ENCODE measurements at regions not wholly inside any gene's neighbourhood (a gene's known extent, or its start where the extent isn't known, plus 50 kb on each side); places are given as distances from the start of the nearest gene placed in this dataset.
A peak's percentile ranks its signal among the peaks of the same experiment; 100 is the strongest.

DNA sequence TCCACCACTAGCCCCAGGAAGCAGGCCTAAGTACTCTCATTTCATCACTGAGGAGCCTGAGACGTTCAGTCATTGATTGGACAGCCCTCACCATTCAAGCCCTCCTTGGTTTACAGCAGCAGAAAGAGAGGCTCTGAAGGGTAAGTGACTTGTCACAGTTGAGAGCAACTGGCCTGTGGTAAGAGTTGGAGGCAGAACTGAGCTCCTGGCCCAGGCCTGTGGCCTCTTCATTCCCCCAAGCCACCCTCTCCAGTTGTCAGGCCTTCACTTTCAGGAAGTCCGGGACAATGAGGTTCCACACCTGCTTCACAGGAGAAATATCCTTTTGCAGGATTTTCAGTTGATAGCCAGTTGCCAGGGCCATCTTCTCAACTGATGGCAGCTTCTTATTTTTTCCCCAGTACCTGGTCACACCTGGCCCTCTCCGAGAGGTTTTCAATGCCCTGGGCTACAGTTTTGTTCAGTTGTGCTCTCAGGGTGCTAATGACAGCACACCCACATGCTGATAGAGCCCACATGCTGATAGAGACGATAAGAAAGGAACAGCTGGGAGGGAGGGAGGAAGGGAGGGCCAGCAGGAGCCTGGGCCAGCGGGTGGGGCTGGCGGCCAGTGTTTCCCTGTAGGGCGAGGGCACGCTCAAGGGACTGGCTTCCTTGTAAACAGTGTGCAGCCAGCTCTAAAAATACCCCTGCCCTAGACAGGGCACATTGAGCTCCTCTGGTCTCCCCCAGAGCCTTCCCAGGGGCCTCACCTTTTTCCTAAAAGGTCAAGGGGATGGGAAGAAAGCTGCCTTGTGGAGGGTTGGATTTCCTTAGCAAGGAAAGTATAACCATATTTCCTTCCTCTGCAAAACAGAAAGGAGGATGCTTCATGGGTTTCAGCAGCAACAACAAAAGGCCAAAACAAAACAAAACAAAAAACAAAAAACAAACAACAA, 112.7 kb upstream of the JUN start:
- Histone ChIP-seq H3K9me3 (no peaks in the 10 kb centered on the region), H3K27ac (no peak overlapping the region)
- ATAC-seq: peak; percentile 33 to 54 (median 40)

GRCh38 chr1:58898739-58899586, 115.1 kb upstream of the JUN start:
- H3K9me3 ChIP-seq: no peaks in the 10 kb centered on the region
- DNase-seq (peak; percentile 68 to 74 (median 71)), ATAC-seq (peak; percentile 6 to 37 (median 24))
- whole genome bisulfite sequencing (ENCODE audit: insufficient coverage, low coverage, low lambda C conversion rate, missing lambda C conversion rate): 39% methylated on average over 10 of the region's 10 CpGs
- H3K4me3 ChIP-seq: no peak overlapping the region
- TF ChIP-seq POLR2A (IDR thresholded peaks at IDR 0.05): no peak
- peaks cover 0 to 22% (median 2%) of the 10 kb centered on the region in 4 donors for H3K4me1 ChIP-seq
- H3K36me3 ChIP-seq: no peaks in the 10 kb centered on the region
- no peaks in the 10 kb centered on the region for H3K27me3 ChIP-seq
- H3K27ac ChIP-seq: peak overlapping the region; percentile 12 to 63 (median 39)
- intact Hi-C loops (cut with DNase I): loop anchor here in 1 of 2 donors (10.0 kb wide), 1 partner anchor 146 kb away; no protein-coding TSS in a partner anchor

More for the DNA sequence above, 112.7 kb upstream of the JUN start:
- H3K4me3 ChIP-seq: no peak overlapping the region
- H3K4me1 ChIP-seq: peaks cover 0 to 15% (median 2%) of the 10 kb centered on the region in 4 donors
- intact Hi-C loops (cut with DNase I): loop anchor here in 1 of 2 donors (10.0 kb wide), 1 partner anchor 148 kb away; no protein-coding TSS in a partner anchor
- no peaks in the 10 kb centered on the region for H3K27me3 ChIP-seq
- no peaks in the 10 kb centered on the region for H3K36me3 ChIP-seq
- TF ChIP-seq, protein P1, sequence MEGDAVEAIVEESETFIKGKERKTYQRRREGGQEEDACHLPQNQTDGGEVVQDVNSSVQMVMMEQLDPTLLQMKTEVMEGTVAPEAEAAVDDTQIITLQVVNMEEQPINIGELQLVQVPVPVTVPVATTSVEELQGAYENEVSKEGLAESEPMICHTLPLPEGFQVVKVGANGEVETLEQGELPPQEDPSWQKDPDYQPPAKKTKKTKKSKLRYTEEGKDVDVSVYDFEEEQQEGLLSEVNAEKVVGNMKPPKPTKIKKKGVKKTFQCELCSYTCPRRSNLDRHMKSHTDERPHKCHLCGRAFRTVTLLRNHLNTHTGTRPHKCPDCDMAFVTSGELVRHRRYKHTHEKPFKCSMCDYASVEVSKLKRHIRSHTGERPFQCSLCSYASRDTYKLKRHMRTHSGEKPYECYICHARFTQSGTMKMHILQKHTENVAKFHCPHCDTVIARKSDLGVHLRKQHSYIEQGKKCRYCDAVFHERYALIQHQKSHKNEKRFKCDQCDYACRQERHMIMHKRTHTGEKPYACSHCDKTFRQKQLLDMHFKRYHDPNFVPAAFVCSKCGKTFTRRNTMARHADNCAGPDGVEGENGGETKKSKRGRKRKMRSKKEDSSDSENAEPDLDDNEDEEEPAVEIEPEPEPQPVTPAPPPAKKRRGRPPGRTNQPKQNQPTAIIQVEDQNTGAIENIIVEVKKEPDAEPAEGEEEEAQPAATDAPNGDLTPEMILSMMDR (IDR thresholded peaks at IDR 0.05): no peak
- no peak for TF ChIP-seq POLR2A (IDR thresholded peaks at IDR 0.05)
- 43% methylated on average over 3 of the region's 8 CpGs for WGBS (ENCODE audit: insufficient coverage, low coverage, low lambda C conversion rate, missing lambda C conversion rate)
- peak in 1 of 3 donors; percentile 49 for DNase-seq

DNA sequence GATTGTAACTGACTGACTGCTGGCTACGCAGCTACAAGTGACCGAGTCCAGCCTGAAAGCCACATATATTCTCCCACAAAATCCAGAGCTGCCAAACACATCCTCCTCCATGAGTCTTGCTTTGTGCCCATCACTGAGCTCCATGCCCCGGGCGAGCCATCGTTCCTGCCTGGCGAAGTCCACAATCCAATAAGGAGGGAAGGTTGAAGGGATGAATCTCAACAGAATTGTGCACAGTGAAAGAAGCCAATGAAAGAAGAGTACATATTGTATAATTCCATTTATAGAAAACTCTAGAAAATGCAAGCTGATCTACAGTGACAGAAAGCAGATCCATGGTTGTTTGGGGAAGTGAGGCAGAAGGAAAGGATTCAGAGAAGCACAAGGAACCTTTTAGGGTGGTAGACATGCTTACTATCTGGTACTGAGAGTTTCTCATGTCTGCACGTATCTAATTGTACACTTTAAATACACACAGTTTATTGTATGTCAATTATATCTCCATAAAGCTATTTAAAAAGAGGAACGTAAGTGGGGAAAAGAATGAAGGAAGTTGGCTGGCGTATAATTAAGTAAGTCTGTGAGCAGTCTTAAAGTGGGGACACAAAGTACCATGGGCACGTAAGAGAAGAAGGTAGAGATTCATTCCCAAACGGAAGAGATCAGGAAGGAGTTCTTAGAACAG, 115.9 kb upstream of the JUN start:
- Histone ChIP-seq H3K36me3 (no peaks in the 10 kb centered on the region), H3K9me3 (no peaks in the 10 kb centered on the region), H3K27ac (peak overlapping the region; percentile 12 to 63 (median 39)), H3K4me1 (peaks cover 0 to 22% (median 2%) of the 10 kb centered on the region in 4 donors), H3K27me3 (no peaks in the 10 kb centered on the region), H3K4me3 (no peak overlapping the region)
- ATAC-seq (no peak), DNase-seq (no peak)
- 66% methylated on average over 7 of the region's 11 CpGs for WGBS (ENCODE audit: insufficient coverage, low coverage, low lambda C conversion rate, missing lambda C conversion rate)
- TF ChIP-seq, protein P1 (IDR thresholded peaks at IDR 0.05): no peak
- no peak for TF ChIP-seq POLR2A (IDR thresholded peaks at IDR 0.05)
- intact Hi-C loops (cut with DNase I): loop anchor here in 1 of 2 donors (10.0 kb wide), 1 partner anchor 145 kb away; no protein-coding TSS in a partner anchor

GRCh38 chr1:58900396-58900795, 116.5 kb upstream of the JUN start:
- ATAC-seq: no peak
- Histone ChIP-seq H3K27ac (peak overlapping the region in 1 of 3 donors; percentile 12), H3K36me3 (no peaks in the 10 kb centered on the region), H3K27me3 (no peaks in the 10 kb centered on the region), H3K9me3 (no peaks in the 10 kb centered on the region), H3K4me1 (peaks cover 0 to 22% (median 2%) of the 10 kb centered on the region in 4 donors), H3K4me3 (no peak overlapping the region)
- 45% methylated on average over 3 of the region's 3 CpGs for WGBS (ENCODE audit: insufficient coverage, low coverage, low lambda C conversion rate, missing lambda C conversion rate)
- intact Hi-C loops (cut with DNase I): no loop called here
- DNase-seq: no peak
- TF ChIP-seq POLR2A (IDR thresholded peaks at IDR 0.05): no peak
- TF ChIP-seq, protein P1 (IDR thresholded peaks at IDR 0.05): no peak
